Astrocyte (in vitro differentiated cells and primary cell): ENCODE measurements at regions not wholly inside any gene's neighbourhood (a gene's known extent, or its start where the extent isn't known, plus 50 kb on each side); places are given as distances from the start of the nearest gene placed in this dataset.

Experiments used
- EZH2 ChIP-seq: IDR thresholded peaks from 2 replicates; pipeline ENCODE4 v1.6.1; 2012; ENCODE audit warnings: mild to moderate bottlenecking, low read length, inconsistent platforms; ENCODE audit not compliant: insufficient read depth
- TF ChIP-seq, protein P1 (sequence below): IDR thresholded peaks from 2 replicates; pipeline ENCODE4 v1.5.1; 2011; ENCODE audit warnings: low read depth, mild to moderate bottlenecking, inconsistent platforms, low read length, moderate library complexity; ENCODE audit not compliant: insufficient read depth

DNA sequence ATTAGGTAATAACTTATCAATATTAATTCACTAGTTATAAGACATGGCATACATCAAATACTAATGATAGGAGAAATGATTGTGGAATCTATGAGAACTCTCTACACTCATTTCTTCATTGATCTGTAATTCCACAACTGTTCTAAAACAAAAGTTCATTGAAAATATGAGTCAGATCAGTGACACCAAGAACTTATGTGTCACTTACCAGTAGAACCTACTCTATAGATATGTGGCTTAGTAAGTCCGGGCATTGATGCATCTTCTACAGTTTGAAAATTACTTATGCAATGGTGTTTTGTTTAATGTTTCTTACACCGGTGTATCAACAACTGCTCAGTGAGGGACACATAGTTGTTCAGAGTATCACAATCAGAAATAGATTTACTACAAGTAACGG is 520.3 kb downstream of the ARAP2 start:
- TF ChIP-seq EZH2 = no peak
- TF ChIP-seq, protein P1, sequence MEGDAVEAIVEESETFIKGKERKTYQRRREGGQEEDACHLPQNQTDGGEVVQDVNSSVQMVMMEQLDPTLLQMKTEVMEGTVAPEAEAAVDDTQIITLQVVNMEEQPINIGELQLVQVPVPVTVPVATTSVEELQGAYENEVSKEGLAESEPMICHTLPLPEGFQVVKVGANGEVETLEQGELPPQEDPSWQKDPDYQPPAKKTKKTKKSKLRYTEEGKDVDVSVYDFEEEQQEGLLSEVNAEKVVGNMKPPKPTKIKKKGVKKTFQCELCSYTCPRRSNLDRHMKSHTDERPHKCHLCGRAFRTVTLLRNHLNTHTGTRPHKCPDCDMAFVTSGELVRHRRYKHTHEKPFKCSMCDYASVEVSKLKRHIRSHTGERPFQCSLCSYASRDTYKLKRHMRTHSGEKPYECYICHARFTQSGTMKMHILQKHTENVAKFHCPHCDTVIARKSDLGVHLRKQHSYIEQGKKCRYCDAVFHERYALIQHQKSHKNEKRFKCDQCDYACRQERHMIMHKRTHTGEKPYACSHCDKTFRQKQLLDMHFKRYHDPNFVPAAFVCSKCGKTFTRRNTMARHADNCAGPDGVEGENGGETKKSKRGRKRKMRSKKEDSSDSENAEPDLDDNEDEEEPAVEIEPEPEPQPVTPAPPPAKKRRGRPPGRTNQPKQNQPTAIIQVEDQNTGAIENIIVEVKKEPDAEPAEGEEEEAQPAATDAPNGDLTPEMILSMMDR = no peak
